ENCODE measurements at regions not wholly inside any gene's neighbourhood (a gene's known extent, or its start where the extent isn't known, plus 50 kb on each side); places are given as distances from the start of the nearest gene placed in this dataset.

DNA sequence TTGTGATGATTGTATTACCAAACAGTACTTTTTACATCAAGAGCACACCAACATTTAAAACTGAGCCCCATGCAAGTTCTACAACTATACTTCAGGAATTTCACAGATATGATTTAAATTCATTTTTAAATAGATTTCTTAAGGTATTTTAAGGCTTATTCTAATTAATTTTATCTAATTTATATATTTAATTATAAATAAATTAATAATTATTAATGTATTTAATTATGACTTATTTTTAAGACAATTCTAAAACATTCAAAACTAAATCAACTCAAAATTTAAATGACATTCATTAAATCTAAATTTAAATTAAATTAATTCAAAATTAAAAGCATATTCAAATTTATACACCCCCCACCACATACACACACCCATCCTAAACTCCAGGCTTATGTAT, 299.2 kb downstream of the NFIB start:
- Histone ChIP-seq H3K9me3 (ENCODE audit: control insufficient read depth, insufficient read depth, low read depth, low read length) (no peaks in the 10 kb centered on the region), H3K27me3 (ENCODE audit: control insufficient read depth, insufficient read depth, low read length) (no peaks in the 10 kb centered on the region), H3K36me3 (ENCODE audit: control insufficient read depth, insufficient read depth, low read length) (no peaks in the 10 kb centered on the region), H3K4me1 (ENCODE audit: control insufficient read depth, insufficient read depth, low read length) (no peaks in the 10 kb centered on the region), H3K27ac (ENCODE audit: low read length) (no peak overlapping the region), H3K4me3 (ENCODE audit: low read depth in 2 of 2, low read length in 2 of 2) (no peak overlapping the region)
- no peak for ATAC-seq
- intact Hi-C loops (cut with micrococcal nuclease; ENCODE audit: unreplicated experiment), result no loop called here
- DNase-seq (ENCODE audit: low read depth, low spot score), result no peak
- in situ Hi-C loops (cut with HindIII; ENCODE audit: low pct_unique_long_range_greater_than_20kb, low sequenced_read_pairs), result no loop called here
- BruUV-seq (replicated peaks), result no TSS peak
- TF ChIP-seq, protein P1, sequence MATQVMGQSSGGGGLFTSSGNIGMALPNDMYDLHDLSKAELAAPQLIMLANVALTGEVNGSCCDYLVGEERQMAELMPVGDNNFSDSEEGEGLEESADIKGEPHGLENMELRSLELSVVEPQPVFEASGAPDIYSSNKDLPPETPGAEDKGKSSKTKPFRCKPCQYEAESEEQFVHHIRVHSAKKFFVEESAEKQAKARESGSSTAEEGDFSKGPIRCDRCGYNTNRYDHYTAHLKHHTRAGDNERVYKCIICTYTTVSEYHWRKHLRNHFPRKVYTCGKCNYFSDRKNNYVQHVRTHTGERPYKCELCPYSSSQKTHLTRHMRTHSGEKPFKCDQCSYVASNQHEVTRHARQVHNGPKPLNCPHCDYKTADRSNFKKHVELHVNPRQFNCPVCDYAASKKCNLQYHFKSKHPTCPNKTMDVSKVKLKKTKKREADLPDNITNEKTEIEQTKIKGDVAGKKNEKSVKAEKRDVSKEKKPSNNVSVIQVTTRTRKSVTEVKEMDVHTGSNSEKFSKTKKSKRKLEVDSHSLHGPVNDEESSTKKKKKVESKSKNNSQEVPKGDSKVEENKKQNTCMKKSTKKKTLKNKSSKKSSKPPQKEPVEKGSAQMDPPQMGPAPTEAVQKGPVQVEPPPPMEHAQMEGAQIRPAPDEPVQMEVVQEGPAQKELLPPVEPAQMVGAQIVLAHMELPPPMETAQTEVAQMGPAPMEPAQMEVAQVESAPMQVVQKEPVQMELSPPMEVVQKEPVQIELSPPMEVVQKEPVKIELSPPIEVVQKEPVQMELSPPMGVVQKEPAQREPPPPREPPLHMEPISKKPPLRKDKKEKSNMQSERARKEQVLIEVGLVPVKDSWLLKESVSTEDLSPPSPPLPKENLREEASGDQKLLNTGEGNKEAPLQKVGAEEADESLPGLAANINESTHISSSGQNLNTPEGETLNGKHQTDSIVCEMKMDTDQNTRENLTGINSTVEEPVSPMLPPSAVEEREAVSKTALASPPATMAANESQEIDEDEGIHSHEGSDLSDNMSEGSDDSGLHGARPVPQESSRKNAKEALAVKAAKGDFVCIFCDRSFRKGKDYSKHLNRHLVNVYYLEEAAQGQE (IDR thresholded peaks at IDR 0.05; ENCODE audit: insufficient read depth in 1 of 2, low read depth in 2 of 2, low read length in 1 of 2), result no peak
- TF ChIP-seq POLR2AphosphoS5 (IDR thresholded peaks at IDR 0.05; ENCODE audit: low read depth, low read length) (no peak), TCF7L2 (IDR thresholded peaks at IDR 0.05; ENCODE audit: low read depth, low read length) (no peak), SIN3A (IDR thresholded peaks at IDR 0.05; ENCODE audit: borderline replicate concordance, insufficient read depth, low read depth, low read length) (no peak)
- TF ChIP-seq, protein P2, sequence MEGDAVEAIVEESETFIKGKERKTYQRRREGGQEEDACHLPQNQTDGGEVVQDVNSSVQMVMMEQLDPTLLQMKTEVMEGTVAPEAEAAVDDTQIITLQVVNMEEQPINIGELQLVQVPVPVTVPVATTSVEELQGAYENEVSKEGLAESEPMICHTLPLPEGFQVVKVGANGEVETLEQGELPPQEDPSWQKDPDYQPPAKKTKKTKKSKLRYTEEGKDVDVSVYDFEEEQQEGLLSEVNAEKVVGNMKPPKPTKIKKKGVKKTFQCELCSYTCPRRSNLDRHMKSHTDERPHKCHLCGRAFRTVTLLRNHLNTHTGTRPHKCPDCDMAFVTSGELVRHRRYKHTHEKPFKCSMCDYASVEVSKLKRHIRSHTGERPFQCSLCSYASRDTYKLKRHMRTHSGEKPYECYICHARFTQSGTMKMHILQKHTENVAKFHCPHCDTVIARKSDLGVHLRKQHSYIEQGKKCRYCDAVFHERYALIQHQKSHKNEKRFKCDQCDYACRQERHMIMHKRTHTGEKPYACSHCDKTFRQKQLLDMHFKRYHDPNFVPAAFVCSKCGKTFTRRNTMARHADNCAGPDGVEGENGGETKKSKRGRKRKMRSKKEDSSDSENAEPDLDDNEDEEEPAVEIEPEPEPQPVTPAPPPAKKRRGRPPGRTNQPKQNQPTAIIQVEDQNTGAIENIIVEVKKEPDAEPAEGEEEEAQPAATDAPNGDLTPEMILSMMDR (IDR thresholded peaks at IDR 0.05), result no peak
- CTCF ChIA-PET, result no interaction called here
- POLR2A ChIA-PET, result no interaction called here

DNA sequence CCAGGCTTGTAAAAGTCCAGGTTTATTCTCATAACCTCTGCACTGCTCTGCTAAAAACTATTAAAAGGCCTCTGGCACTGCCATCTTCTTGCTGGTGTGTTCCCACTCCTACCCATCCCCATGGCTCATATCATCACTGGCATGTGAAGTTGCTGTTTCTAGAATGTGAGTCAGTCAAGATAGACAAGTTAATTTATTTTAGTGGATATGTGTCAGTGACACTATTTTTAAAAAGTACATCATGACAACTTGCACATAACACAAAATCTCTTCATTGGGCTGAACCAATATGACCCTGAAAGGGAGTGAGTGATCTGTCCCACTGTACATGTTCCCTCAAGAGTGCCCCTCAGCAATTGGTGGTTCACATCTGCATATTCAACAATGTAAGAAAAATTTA, 299.7 kb downstream of the NFIB start:
- ATAC-seq (no peak), DNase-seq (ENCODE audit: low read depth, low spot score) (no peak)
- no TSS peak for BruUV-seq (replicated peaks)
- Histone ChIP-seq H3K4me1 (ENCODE audit: control insufficient read depth, insufficient read depth, low read length) (no peaks in the 10 kb centered on the region), H3K4me3 (ENCODE audit: low read depth in 2 of 2, low read length in 2 of 2) (no peak overlapping the region), H3K36me3 (ENCODE audit: control insufficient read depth, insufficient read depth, low read length) (no peaks in the 10 kb centered on the region), H3K27ac (ENCODE audit: low read length) (no peak overlapping the region), H3K9me3 (ENCODE audit: control insufficient read depth, insufficient read depth, low read depth, low read length) (no peaks in the 10 kb centered on the region), H3K27me3 (ENCODE audit: control insufficient read depth, insufficient read depth, low read length) (no peaks in the 10 kb centered on the region)
- CTCF ChIA-PET, result no interaction called here
- TF ChIP-seq SIN3A (IDR thresholded peaks at IDR 0.05; ENCODE audit: borderline replicate concordance, insufficient read depth, low read depth, low read length) (no peak), POLR2AphosphoS5 (IDR thresholded peaks at IDR 0.05; ENCODE audit: low read depth, low read length) (no peak)
- TF ChIP-seq, protein P2 (IDR thresholded peaks at IDR 0.05), result no peak
- in situ Hi-C loops (cut with HindIII; ENCODE audit: low pct_unique_long_range_greater_than_20kb, low sequenced_read_pairs), result no loop called here
- intact Hi-C loops (cut with micrococcal nuclease; ENCODE audit: unreplicated experiment), result no loop called here
- POLR2A ChIA-PET, result no interaction called here
